ENCODE measurements at regions not wholly inside any gene's neighbourhood (a gene's known extent, or its start where the extent isn't known, plus 50 kb on each side); places are given as distances from the start of the nearest gene placed in this dataset.

GRCh38 chr5:8050616-8051175 lies 181.7 kb downstream of the MTRR start:
- DNase-seq (ENCODE audit: low read depth in 2 of 2): no peak

GRCh38 chr5:8053270-8053669 lies 184.3 kb downstream of the MTRR start:
- DNase-seq (ENCODE audit: low read depth in 2 of 2): no peak

GRCh38 chr5:8057769-8058168 lies 188.8 kb downstream of the MTRR start:
- no peak for DNase-seq (ENCODE audit: low read depth in 2 of 2)

- DNase-seq (ENCODE audit: low read depth in 2 of 2): no peak
Measured at GRCh38 chr5:8058616-8059190, 189.8 kb downstream of the MTRR start.

- no peak for DNase-seq (ENCODE audit: low read depth in 2 of 2)
Measured at GRCh38 chr5:8059337-8059736, 190.4 kb downstream of the MTRR start.

GRCh38 chr5:8060235-8060952 lies 191.4 kb downstream of the MTRR start:
- no peak for DNase-seq (ENCODE audit: low read depth in 2 of 2)

- DNase-seq (ENCODE audit: low read depth in 2 of 2): no peak
Measured at GRCh38 chr5:8060953-8061429, 192.0 kb downstream of the MTRR start.

- DNase-seq (ENCODE audit: low read depth in 2 of 2): no peak
Measured at GRCh38 chr5:8062521-8062920, 193.6 kb downstream of the MTRR start.

- DNase-seq (ENCODE audit: low read depth in 2 of 2): no peak
Measured at GRCh38 chr5:8068078-8068477, 199.1 kb downstream of the MTRR start.

GRCh38 chr5:8070138-8070537 lies 201.2 kb downstream of the MTRR start:
- DNase-seq (ENCODE audit: low read depth in 2 of 2): no peak

- no peak for DNase-seq (ENCODE audit: low read depth in 2 of 2)
Measured at GRCh38 chr5:8079056-8079455, 210.1 kb downstream of the MTRR start.

GRCh38 chr5:8081179-8081578 lies 212.2 kb downstream of the MTRR start:
- DNase-seq (ENCODE audit: low read depth in 2 of 2): no peak

- no peak for DNase-seq (ENCODE audit: low read depth in 2 of 2)
Measured at GRCh38 chr5:8093669-8094068, 224.7 kb downstream of the MTRR start.

- DNase-seq (ENCODE audit: low read depth in 2 of 2): no peak
Measured at GRCh38 chr5:8094304-8094703, 225.4 kb downstream of the MTRR start.

- DNase-seq (ENCODE audit: low read depth in 2 of 2): no peak
Measured at GRCh38 chr5:8097146-8097545, 228.2 kb downstream of the MTRR start.

- DNase-seq (ENCODE audit: low read depth in 2 of 2): no peak
Measured at GRCh38 chr5:8098081-8098480, 229.1 kb downstream of the MTRR start.

GRCh38 chr5:8102714-8103113 lies 233.8 kb downstream of the MTRR start:
- no peak for DNase-seq (ENCODE audit: low read depth in 2 of 2)

GRCh38 chr5:8114597-8115266 lies 245.8 kb downstream of the MTRR start:
- DNase-seq (ENCODE audit: low read depth in 2 of 2): no peak

- DNase-seq (ENCODE audit: low read depth in 2 of 2): no peak
Measured at GRCh38 chr5:8123559-8123958, 254.6 kb downstream of the MTRR start.

- no peak for DNase-seq (ENCODE audit: low read depth in 2 of 2)
Measured at GRCh38 chr5:8134609-8135008, 265.7 kb downstream of the MTRR start.

GRCh38 chr5:8135742-8136141 lies 266.8 kb downstream of the MTRR start:
- DNase-seq (ENCODE audit: low read depth in 2 of 2): no peak

- DNase-seq (ENCODE audit: low read depth in 2 of 2): no peak
Measured at GRCh38 chr5:8136271-8136670, 267.3 kb downstream of the MTRR start.
